SIG-M5 (cell line): ENCODE measurements at regions not wholly inside any gene's neighbourhood (a gene's known extent, or its start where the extent isn't known, plus 50 kb on each side); places are given as distances from the start of the nearest gene placed in this dataset.

ENCODE experiments used
- DNase-seq: peaks from one replicate; lab custom pipeline; 2025; lab: John Stamatoyannopoulos, UW

- no peak for DNase-seq
Measured at GRCh38 chr20:48571949-48572847, 255.6 kb downstream of the PREX1 start.

- no peak for DNase-seq
Measured at GRCh38 chr20:48569679-48570078, 258.1 kb downstream of the PREX1 start.

- no peak for DNase-seq
Measured at GRCh38 chr20:48568520-48568919, 259.3 kb downstream of the PREX1 start.

GRCh38 chr20:48567145-48567544 is 260.7 kb downstream of the PREX1 start:
- no peak for DNase-seq

GRCh38 chr20:48564982-48565539 is 262.7 kb downstream of the PREX1 start:
- no peak for DNase-seq

GRCh38 chr20:48563191-48563870 is 264.5 kb downstream of the PREX1 start:
- DNase-seq = no peak

- no peak for DNase-seq
Measured at GRCh38 chr20:48562586-48563116, 265.1 kb downstream of the PREX1 start.

- no peak for DNase-seq
Measured at GRCh38 chr20:48558906-48559305, 268.9 kb downstream of the PREX1 start.

GRCh38 chr20:48557380-48557779 is 270.4 kb downstream of the PREX1 start:
- no peak for DNase-seq

- no peak for DNase-seq
Measured at GRCh38 chr20:48556956-48557355, 270.8 kb downstream of the PREX1 start.

- DNase-seq = no peak
Measured at GRCh38 chr20:48552550-48552949, 275.2 kb downstream of the PREX1 start.

- DNase-seq = no peak
Measured at GRCh38 chr20:48550814-48551213, 277.0 kb downstream of the PREX1 start.

GRCh38 chr20:48547664-48548063 is 280.1 kb downstream of the PREX1 start:
- DNase-seq = no peak

GRCh38 chr20:48544402-48545339 is 283.1 kb downstream of the PREX1 start:
- no peak for DNase-seq

GRCh38 chr20:48541581-48542071 is 286.2 kb downstream of the PREX1 start:
- DNase-seq = no peak

GRCh38 chr20:48538856-48539255 is 288.9 kb downstream of the PREX1 start:
- DNase-seq = no peak

- DNase-seq = no peak
Measured at GRCh38 chr20:48538058-48538825, 289.6 kb downstream of the PREX1 start.

GRCh38 chr20:48536206-48536605 is 291.6 kb downstream of the PREX1 start:
- DNase-seq = no peak

- no peak for DNase-seq
Measured at GRCh38 chr20:48535556-48535955, 292.2 kb downstream of the PREX1 start.

- no peak for DNase-seq
Measured at GRCh38 chr20:48532028-48532427, 295.8 kb downstream of the PREX1 start.

- DNase-seq = no peak
Measured at GRCh38 chr20:48531505-48531904, 296.3 kb downstream of the PREX1 start.
